ENCODE measurements at regions not wholly inside any gene's neighbourhood (a gene's known extent, or its start where the extent isn't known, plus 50 kb on each side); places are given as distances from the start of the nearest gene placed in this dataset.

- Histone ChIP-seq H3K4me3 (no peak overlapping the region), H3K36me3 (no peaks in the 10 kb centered on the region), H3K4me1 (no peaks in the 10 kb centered on the region), H3K9me3 (no peaks in the 10 kb centered on the region), H3K27me3 (no peaks in the 10 kb centered on the region), H3K27ac (no peak overlapping the region)
- no peak for TF ChIP-seq POLR2A (IDR thresholded peaks at IDR 0.05)
- no peak for TF ChIP-seq EP300 (IDR thresholded peaks at IDR 0.05)
- no peak for TF ChIP-seq CTCF (IDR thresholded peaks at IDR 0.05)
- no peak for DNase-seq (ENCODE audit: low spot score in 2 of 2)
Observed at GRCh38 chrX:7316280-7316679, 168.3 kb upstream of the PUDP start.

GRCh38 chrX:7314425-7314824 is 166.5 kb upstream of the PUDP start:
- WGBS, 2 donors: 90 to 100% methylated on average over 4 of the region's 4 CpGs
- no peaks in the 10 kb centered on the region for H3K27me3 ChIP-seq
- H3K4me3 ChIP-seq: no peak overlapping the region
- no peaks in the 10 kb centered on the region for H3K36me3 ChIP-seq
- H3K4me1 ChIP-seq: no peaks in the 10 kb centered on the region
- TF ChIP-seq POLR2A (IDR thresholded peaks at IDR 0.05) (no peak), CTCF (IDR thresholded peaks at IDR 0.05) (no peak), EP300 (IDR thresholded peaks at IDR 0.05) (no peak)
- H3K9me3 ChIP-seq: no peaks in the 10 kb centered on the region
- H3K27ac ChIP-seq: no peak overlapping the region
- no peak for DNase-seq (ENCODE audit: low spot score in 2 of 2)

- 81 to 91% methylated on average over 1 of the region's 1 CpG for WGBS, 2 donors
- Histone ChIP-seq H3K9me3 (no peaks in the 10 kb centered on the region), H3K4me1 (no peaks in the 10 kb centered on the region), H3K4me3 (no peak overlapping the region), H3K27me3 (no peaks in the 10 kb centered on the region), H3K36me3 (peaks cover 0 to 29% (median 0%) of the 10 kb centered on the region in 3 donors), H3K27ac (no peak overlapping the region)
- TF ChIP-seq CTCF (IDR thresholded peaks at IDR 0.05): no peak
- no peak for TF ChIP-seq POLR2A (IDR thresholded peaks at IDR 0.05)
- TF ChIP-seq EP300 (IDR thresholded peaks at IDR 0.05): no peak
- no peak for DNase-seq (ENCODE audit: low spot score in 2 of 2)
Observed at GRCh38 chrX:7307720-7308119, 159.8 kb upstream of the PUDP start.

- no peak for DNase-seq (ENCODE audit: low spot score in 2 of 2)
- TF ChIP-seq POLR2A (IDR thresholded peaks at IDR 0.05): no peak
- TF ChIP-seq EP300 (IDR thresholded peaks at IDR 0.05): no peak
- no peak for TF ChIP-seq CTCF (IDR thresholded peaks at IDR 0.05)
- Histone ChIP-seq H3K4me1 (no peaks in the 10 kb centered on the region), H3K9me3 (no peaks in the 10 kb centered on the region), H3K27me3 (no peaks in the 10 kb centered on the region), H3K27ac (no peak overlapping the region), H3K36me3 (no peaks in the 10 kb centered on the region), H3K4me3 (no peak overlapping the region)
- WGBS, 2 donors: 88 to 93% methylated on average over 1 of the region's 1 CpG
Observed at GRCh38 chrX:7294483-7294882, 146.5 kb upstream of the PUDP start.

GRCh38 chrX:7286168-7286837 is 138.3 kb upstream of the PUDP start:
- Histone ChIP-seq H3K9me3 (no peaks in the 10 kb centered on the region), H3K27me3 (no peaks in the 10 kb centered on the region), H3K27ac (no peak overlapping the region), H3K4me3 (no peak overlapping the region), H3K36me3 (no peaks in the 10 kb centered on the region), H3K4me1 (no peaks in the 10 kb centered on the region)
- TF ChIP-seq POLR2A (IDR thresholded peaks at IDR 0.05) (no peak), CTCF (IDR thresholded peaks at IDR 0.05) (no peak), EP300 (IDR thresholded peaks at IDR 0.05) (no peak)
- DNase-seq (ENCODE audit: low spot score in 2 of 2): no peak
- 79 to 83% methylated on average over 6 of the region's 6 CpGs for WGBS, 2 donors
